Effector memory CD4-positive, alpha-beta T cell (primary cell): ENCODE measurements at regions not wholly inside any gene's neighbourhood (a gene's known extent, or its start where the extent isn't known, plus 50 kb on each side); places are given as distances from the start of the nearest gene placed in this dataset.
"Not testable (repeated sequence)": the region's sequence is repeated elsewhere in the genome, so short reads cannot be mapped to it uniquely, and the experiment has no call there.

Experiments
- DNase-seq, 3 donors: peaks; one replicate each; pipeline ENCODE4 v3.0.0-alpha.2; 2020
- H3K27ac ChIP-seq: 2 replicates; pipeline ENCODE4 v1.7.0; 2013; ENCODE audit warnings: mild to moderate bottlenecking, low read length, moderate library complexity; ENCODE audit not compliant: insufficient read depth, poor library complexity, severe bottlenecking
- H3K27me3 ChIP-seq: replicated peaks from 2 replicates; pipeline ENCODE4 v1.7.0; 2013; ENCODE audit warnings: mild to moderate bottlenecking, low read length; ENCODE audit not compliant: insufficient read depth, control insufficient read depth, poor library complexity, severe bottlenecking
- H3K36me3 ChIP-seq: 2 replicates; pipeline ENCODE4 v1.7.0; 2013; ENCODE audit warnings: mild to moderate bottlenecking, low read length, moderate library complexity; ENCODE audit not compliant: control insufficient read depth, insufficient read depth
- H3K4me1 ChIP-seq: 2 replicates; pipeline ENCODE4 v1.7.0; 2013; ENCODE audit warnings: low read length, mild to moderate bottlenecking; ENCODE audit not compliant: control insufficient read depth, insufficient read depth, poor library complexity, severe bottlenecking
- H3K4me3 ChIP-seq: 2 replicates; pipeline ENCODE4 v1.7.0; 2013; ENCODE audit warnings: low read length, low read depth, mild to moderate bottlenecking; ENCODE audit not compliant: insufficient read depth, poor library complexity, severe bottlenecking
- H3K9me3 ChIP-seq: 2 replicates; pipeline ENCODE4 v1.7.0; 2013; ENCODE audit warnings: mild to moderate bottlenecking, low read length, moderate library complexity; ENCODE audit not compliant: control insufficient read depth

GRCh38 chr14:48628870-48629269 lies 953.5 kb upstream of the MDGA2 start:
- H3K4me3 ChIP-seq: no peak overlapping the region
- DNase-seq: no peak

GRCh38 chr14:48622980-48623379 lies 947.6 kb upstream of the MDGA2 start:
- no peaks in the 10 kb centered on the region for H3K27me3 ChIP-seq

More at GRCh38 chr14:48628870-48629269, 953.5 kb upstream of the MDGA2 start:
- Histone ChIP-seq H3K27me3 (no peaks in the 10 kb centered on the region), H3K36me3 (no peaks in the 10 kb centered on the region), H3K27ac (no peak overlapping the region), H3K4me1 (no peaks in the 10 kb centered on the region), H3K9me3 (no peaks in the 10 kb centered on the region)

GRCh38 chr14:48618057-48618456 lies 942.7 kb upstream of the MDGA2 start:
- no peak overlapping the region for H3K27ac ChIP-seq
- H3K9me3 ChIP-seq: no peaks in the 10 kb centered on the region
- H3K4me1 ChIP-seq: no peaks in the 10 kb centered on the region
- no peaks in the 10 kb centered on the region for H3K27me3 ChIP-seq
- no peaks in the 10 kb centered on the region for H3K36me3 ChIP-seq
- DNase-seq: no peak
- H3K4me3 ChIP-seq: no peak overlapping the region

More at GRCh38 chr14:48622980-48623379, 947.6 kb upstream of the MDGA2 start:
- Histone ChIP-seq H3K4me3 (no peak overlapping the region), H3K27ac (no peak overlapping the region), H3K36me3 (no peaks in the 10 kb centered on the region), H3K9me3 (no peaks in the 10 kb centered on the region), H3K4me1 (no peaks in the 10 kb centered on the region)
- DNase-seq: no peak

- H3K36me3 ChIP-seq: no peaks in the 10 kb centered on the region
- H3K9me3 ChIP-seq: no peaks in the 10 kb centered on the region
- H3K27me3 ChIP-seq: no peaks in the 10 kb centered on the region
- H3K4me3 ChIP-seq: no peak overlapping the region
- no peaks in the 10 kb centered on the region for H3K4me1 ChIP-seq
- no peak for DNase-seq
- no peak overlapping the region for H3K27ac ChIP-seq
These were observed 941.5 kb upstream of the MDGA2 start for GRCh38 chr14:48616931-48617330.

DNA sequence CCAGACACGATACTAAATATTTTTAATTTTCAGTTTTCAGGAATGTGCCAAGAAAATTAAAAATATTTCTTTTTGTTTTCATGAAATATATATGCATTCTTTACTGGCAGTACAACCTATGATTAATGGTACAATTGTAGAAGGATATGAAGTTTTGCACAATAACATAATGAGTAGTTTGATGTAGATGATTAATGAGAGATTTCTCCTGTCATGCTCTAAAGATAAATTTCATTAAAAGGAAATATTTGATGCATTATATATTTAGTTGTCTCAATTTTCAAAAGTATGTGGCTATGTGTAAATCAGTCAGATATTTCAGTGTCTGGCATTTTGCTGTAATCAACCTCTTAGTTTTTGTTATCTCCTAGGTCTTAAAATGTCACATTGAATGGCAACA lies 940.2 kb upstream of the MDGA2 start:
- H3K27me3 ChIP-seq: no peaks in the 10 kb centered on the region
- H3K4me1 ChIP-seq: no peaks in the 10 kb centered on the region
- H3K4me3 ChIP-seq: no peak overlapping the region
- no peaks in the 10 kb centered on the region for H3K9me3 ChIP-seq
- no peaks in the 10 kb centered on the region for H3K36me3 ChIP-seq
- DNase-seq: no peak
- H3K27ac ChIP-seq: no peak overlapping the region

GRCh38 chr14:48614003-48614402 lies 938.6 kb upstream of the MDGA2 start:
- Histone ChIP-seq H3K4me1 (no peaks in the 10 kb centered on the region), H3K9me3 (no peaks in the 10 kb centered on the region), H3K27ac (no peak overlapping the region), H3K4me3 (no peak overlapping the region), H3K27me3 (no peaks in the 10 kb centered on the region), H3K36me3 (no peaks in the 10 kb centered on the region)
- DNase-seq: no peak

DNA sequence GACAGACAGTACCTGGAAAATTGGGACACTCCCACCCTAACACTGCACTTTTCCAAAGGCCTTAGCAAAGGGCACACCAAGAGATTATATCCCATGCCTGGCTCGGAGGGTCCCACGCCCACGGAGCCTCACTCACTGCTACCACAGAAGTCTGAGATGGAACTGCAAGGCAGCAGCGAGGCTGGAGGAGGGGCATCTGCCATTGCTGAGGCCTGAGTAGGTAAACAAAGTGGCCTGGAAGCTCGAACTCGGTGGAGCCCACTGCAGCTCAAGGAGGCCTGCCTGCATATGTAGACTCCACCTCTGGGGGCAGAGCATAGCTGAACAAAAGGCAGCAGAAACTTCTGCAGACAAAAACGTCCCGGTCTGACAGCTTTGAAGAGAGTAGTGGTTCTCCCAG lies 931.6 kb upstream of the MDGA2 start:
- H3K36me3 ChIP-seq, H3K4me1 ChIP-seq, H3K4me3 ChIP-seq, H3K27me3 ChIP-seq, H3K27ac ChIP-seq, DNase-seq, H3K9me3 ChIP-seq: not testable (repeated sequence)

DNA sequence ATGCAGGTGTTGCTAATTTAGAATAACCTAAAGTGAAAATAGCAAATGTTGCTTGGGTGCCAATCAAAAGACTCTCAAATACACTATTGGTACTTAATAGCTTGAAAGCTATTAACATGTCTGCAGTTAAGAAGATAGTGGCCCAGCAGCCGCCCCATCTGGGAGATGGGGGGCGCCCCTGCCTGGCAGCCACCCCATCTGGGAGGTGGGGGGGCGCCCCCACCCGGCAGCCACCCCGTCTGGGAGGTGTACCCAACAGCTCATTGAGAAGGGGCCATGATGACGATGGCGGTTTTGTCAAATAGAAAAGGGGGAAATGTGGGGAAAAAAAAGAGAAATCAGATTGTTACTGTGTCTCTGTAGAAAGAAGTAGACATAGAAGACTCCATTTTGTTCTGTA lies 923.1 kb upstream of the MDGA2 start:
- no peak overlapping the region for H3K27ac ChIP-seq
- H3K9me3 ChIP-seq: no peaks in the 10 kb centered on the region
- H3K36me3 ChIP-seq: no peaks in the 10 kb centered on the region
- H3K4me1 ChIP-seq: no peaks in the 10 kb centered on the region
- no peaks in the 10 kb centered on the region for H3K27me3 ChIP-seq
- H3K4me3 ChIP-seq: no peak overlapping the region
- DNase-seq: no peak

DNA sequence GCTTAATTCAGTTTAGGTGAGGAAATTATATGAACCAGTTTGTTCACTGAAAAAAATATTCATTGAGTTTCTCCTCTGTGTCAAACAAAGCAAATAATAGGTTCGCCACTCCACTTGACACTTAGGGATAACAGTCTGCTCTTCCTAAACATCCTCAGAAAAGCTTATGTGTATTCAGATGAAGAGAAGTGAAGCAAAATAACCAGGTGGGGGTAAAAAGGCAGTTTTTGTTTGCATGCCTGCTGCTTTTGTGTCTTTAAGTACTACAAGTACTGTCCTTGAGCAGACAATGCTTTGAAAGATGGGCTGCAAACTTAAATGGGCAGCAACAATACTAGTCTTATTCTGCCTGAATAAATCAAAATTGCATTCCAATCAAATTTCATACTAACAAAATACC lies 910.7 kb upstream of the MDGA2 start:
- no peaks in the 10 kb centered on the region for H3K4me1 ChIP-seq
- no peaks in the 10 kb centered on the region for H3K36me3 ChIP-seq
- H3K27me3 ChIP-seq: no peaks in the 10 kb centered on the region
- DNase-seq: no peak
- no peaks in the 10 kb centered on the region for H3K9me3 ChIP-seq
- no peak overlapping the region for H3K4me3 ChIP-seq
- H3K27ac ChIP-seq: no peak overlapping the region

DNA sequence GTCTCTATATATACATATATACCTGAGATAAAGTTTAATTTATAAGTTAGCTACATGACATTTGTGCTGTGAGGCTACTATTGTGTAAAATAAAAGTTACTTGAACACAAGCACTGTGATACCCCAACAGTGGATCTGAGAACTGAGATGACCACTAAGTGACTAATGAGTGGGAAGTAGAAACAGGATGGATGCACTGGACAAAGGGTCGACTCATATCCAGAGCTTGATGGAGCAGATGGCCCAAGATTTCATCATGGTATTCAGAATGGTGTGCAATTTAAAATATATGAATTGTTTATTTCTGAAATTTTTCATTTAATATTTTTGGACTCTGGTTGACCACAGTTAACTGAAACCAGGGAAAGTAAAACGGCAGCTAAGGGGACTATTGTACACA lies 908.6 kb upstream of the MDGA2 start:
- no peaks in the 10 kb centered on the region for H3K4me1 ChIP-seq
- no peaks in the 10 kb centered on the region for H3K27me3 ChIP-seq
- H3K27ac ChIP-seq: no peak overlapping the region
- H3K4me3 ChIP-seq: no peak overlapping the region
- H3K9me3 ChIP-seq: no peaks in the 10 kb centered on the region
- no peak for DNase-seq
- H3K36me3 ChIP-seq: no peaks in the 10 kb centered on the region

DNA sequence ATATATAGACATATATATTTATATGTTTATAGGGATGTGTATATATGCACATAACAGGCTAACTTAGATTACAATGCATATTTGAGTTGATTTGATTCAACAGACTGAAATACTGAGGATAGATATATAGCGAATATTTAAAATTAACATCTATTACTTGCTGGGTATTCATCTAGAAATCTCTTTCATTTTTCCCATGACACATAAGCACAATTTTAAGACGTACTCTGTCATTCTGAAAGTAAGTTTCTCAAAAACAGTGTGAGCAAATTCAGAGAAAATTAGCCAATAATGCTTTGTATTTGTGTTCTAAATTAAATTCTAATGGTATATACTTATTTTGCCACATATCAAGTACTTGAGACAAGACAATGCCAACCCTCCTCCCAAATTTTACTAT lies 907.5 kb upstream of the MDGA2 start:
- H3K27me3 ChIP-seq: no peaks in the 10 kb centered on the region
- H3K4me3 ChIP-seq: no peak overlapping the region
- no peak overlapping the region for H3K27ac ChIP-seq
- no peaks in the 10 kb centered on the region for H3K9me3 ChIP-seq
- H3K36me3 ChIP-seq: no peaks in the 10 kb centered on the region
- no peaks in the 10 kb centered on the region for H3K4me1 ChIP-seq
- DNase-seq: no peak
